GM12873 (cell line): ENCODE measurements at regions not wholly inside any gene's neighbourhood (a gene's known extent, or its start where the extent isn't known, plus 50 kb on each side); places are given as distances from the start of the nearest gene placed in this dataset.

ENCODE experiments used
- TF ChIP-seq, protein P1 (sequence below): IDR thresholded peaks from 2 replicates; pipeline ENCODE4 v1.5.1; 2012; ENCODE audit warnings: low read depth, mild to moderate bottlenecking, moderate library complexity, low read length, control low read depth; ENCODE audit not compliant: insufficient read depth; ENCODE audit errors: missing control alignments

DNA sequence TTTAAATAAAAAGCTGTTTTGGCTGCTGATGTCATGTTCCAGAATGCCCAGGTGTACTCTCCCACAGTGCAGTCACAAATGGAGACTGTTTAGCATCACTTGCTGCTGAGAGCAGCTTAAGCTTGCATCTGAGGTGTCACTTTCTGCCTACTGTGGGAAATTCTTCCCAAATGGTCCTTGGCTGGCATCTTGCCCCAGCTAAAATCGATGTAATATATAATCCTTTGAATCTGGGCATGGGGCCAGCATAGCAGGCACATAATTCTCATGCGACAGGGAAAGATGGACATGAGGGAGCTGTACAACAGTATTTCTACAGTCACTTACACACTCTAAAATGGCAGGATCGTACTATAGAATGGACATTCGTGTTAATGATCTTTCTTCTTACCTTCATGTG, 144.3 kb downstream of the MACIR start:
- TF ChIP-seq, protein P1, sequence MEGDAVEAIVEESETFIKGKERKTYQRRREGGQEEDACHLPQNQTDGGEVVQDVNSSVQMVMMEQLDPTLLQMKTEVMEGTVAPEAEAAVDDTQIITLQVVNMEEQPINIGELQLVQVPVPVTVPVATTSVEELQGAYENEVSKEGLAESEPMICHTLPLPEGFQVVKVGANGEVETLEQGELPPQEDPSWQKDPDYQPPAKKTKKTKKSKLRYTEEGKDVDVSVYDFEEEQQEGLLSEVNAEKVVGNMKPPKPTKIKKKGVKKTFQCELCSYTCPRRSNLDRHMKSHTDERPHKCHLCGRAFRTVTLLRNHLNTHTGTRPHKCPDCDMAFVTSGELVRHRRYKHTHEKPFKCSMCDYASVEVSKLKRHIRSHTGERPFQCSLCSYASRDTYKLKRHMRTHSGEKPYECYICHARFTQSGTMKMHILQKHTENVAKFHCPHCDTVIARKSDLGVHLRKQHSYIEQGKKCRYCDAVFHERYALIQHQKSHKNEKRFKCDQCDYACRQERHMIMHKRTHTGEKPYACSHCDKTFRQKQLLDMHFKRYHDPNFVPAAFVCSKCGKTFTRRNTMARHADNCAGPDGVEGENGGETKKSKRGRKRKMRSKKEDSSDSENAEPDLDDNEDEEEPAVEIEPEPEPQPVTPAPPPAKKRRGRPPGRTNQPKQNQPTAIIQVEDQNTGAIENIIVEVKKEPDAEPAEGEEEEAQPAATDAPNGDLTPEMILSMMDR: no peak

DNA sequence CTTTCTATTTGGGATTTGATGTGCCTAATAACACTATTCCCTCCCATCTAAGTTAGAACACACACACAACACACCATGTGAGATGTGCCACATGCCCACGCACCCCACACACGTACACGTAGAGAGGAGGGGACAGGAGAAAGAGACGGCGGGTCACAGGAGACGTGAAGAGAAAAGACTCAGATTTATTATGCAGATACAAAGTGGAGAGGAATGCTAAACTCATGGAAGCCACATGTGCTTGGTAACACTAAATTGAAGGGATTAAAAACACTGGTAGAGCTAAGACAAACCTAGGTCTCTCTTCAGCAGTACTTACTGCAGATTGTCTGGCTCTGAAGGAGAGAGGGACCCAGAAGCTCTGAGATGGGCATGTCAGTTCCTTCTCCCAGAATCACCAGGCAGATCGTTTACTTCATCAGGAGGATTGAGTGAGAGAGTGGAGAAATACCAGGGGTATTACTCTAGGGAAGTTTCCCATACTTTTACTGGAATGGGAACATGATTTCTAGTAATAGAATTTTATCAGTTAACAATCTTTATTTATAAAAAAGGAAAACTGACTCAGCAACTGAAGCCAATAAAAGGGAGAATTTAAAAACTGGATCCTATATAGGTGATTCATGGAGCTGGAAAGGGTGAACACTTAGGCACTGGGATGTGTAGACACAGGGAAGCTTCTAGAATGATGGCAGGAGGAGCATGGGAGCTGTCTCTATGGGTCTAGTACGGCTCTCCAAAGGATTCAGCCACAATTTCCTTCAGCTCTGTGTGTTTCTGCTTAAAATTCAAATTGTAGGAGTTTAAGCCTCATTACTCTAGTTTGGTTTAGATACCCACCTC, 139.4 kb downstream of the MACIR start:
- TF ChIP-seq, protein P1: no peak

DNA sequence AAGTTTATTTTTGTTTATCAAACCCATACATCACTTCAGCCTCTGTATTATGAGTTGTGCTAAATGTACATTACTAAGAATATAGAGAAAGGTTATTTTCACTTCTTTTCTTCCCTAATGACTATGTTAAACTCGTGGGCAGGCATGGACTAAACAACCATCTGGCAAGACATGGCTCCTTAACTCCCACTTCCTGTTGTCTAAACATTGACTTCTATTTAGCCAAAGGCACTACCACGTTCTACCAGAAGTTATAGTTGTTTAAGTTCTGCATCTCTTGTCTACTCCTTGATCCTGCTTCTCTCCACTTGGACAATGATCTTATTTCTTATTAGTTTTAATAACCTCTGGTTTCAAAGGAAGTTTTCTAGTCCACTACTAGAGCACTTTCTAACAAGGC, 136.1 kb downstream of the MACIR start:
- TF ChIP-seq, protein P1: no peak

DNA sequence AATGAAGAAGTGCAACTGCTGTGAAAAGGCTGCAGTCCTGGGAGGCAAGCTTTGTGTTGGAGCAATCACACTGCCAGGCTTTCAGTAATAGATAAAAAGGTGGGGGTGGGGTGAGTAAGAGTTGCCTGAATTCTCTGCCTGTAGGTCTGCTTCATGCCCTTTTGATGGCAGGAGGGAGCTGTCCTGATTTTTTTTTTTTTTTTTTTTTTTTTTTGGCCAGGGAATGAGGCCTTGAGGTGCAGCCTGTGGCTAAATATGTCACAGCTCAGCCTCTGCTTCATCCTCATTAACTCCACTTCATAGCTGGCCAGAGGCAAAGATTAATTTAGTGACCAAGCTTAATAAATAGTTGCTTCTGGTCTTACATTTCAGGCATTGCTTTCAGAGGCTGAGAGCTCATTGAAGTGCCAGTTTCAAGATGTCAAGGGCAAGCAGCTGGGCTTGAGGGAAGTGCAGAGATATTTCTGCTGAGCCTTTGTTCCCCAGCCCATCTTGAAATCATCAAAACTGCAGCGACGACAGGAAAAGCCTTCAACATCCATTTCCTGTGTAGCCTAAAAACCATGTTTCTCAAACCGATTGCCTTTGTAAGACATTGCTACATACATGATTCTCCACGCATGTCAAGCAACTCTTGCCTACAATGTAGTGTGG, 134.7 kb downstream of the MACIR start:
- TF ChIP-seq, protein P1: no peak

DNA sequence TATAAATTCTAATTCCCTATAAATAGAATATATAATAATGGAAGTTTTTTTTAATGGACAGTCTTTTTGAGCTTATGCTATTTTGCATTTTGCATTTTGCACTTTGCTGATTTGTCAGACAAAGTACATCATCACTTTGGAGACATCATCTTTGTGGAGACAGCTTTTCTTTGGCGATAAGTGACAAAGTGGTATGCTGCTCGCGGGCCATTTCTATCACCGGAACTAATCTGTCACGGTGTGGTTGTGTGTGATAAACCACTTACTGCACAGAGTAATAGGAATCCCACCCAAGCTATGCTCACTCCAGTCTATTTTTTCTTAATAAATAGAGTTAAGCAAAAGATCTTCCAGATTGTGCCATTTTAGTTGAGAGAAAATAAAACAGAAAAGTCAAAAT, 133.1 kb downstream of the MACIR start:
- TF ChIP-seq, protein P1: no peak

DNA sequence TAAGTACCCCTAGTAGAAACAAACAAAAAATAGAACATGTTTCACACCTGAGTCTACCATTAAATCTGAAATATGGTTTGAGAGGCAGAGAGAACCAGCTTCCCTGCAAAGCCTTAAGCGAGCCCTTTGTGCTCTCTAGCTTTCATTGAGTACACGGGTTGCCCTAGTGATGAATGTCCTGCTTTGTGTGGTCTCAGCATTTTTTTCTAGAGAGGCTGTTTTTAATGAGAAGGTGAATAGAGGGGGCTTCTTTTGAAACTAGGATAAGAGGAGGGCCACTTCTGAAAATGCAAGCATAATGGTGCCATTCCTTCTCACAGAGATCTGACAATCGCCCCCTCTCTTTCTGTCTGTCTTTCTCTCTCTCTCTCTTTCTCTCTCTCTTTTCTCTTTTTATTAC, 131.3 kb downstream of the MACIR start:
- TF ChIP-seq, protein P1: no peak

DNA sequence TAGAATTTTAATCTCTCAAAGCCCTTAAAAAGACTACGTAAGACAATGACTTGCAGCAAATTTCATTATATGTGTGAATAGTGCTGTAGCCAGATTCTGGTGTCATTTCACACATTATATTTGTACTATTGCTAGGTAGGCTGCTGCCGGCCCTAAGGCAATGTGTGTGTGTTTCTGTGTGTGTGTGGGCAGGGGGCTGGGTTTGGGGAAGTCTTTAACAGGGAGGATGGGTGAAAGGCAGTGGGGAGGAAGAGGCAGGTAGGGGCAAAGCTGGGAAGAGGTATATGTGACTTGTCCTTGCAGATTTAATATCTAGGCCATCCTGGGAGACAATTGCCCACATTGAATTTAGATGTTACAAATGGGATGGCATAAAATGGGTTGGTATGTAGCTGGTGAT, 130.8 kb downstream of the MACIR start:
- TF ChIP-seq, protein P1: no peak
